GM12878 (cell line): ENCODE measurements at regions not wholly inside any gene's neighbourhood (a gene's known extent, or its start where the extent isn't known, plus 50 kb on each side); places are given as distances from the start of the nearest gene placed in this dataset.

Experiments used
- ATAC-seq: fragments of 200-7000 bp; cut with Tn5 transposase; 3 replicates; pipeline ENCODE4 v1.9.1; 2020; ENCODE audit warnings: mild to moderate bottlenecking, moderate library complexity
- BruUV-seq: library from RNA; stranded (reverse); fragments of 400-500 nt; replicated peaks from 2 replicates; lab custom pipeline; 2021; lab: Mats Ljungman, UMichigan
- CTCF ChIA-PET: fragments of 300-600 bp; sonication (Branson Sonifier 250); formaldehyde crosslinking; extraction: SDS; loops from one replicate; lab custom pipeline; 2021; ENCODE audit warnings: inconsistent platforms; lab: Yijun Ruan, JAX
- POLR2A ChIA-PET: fragments of 350-600 bp; formaldehyde crosslinking; extraction: SDS; loops from one replicate; lab custom pipeline; 2021; ENCODE audit warnings: inconsistent platforms; lab: Charles Lee
- RAD21 ChIA-PET: fragments of 300-600 bp; sonication (Branson Sonifier 250); formaldehyde crosslinking; loops from one replicate; lab custom pipeline; 2023; ENCODE audit warnings: antibody characterized with exemption; ENCODE audit not compliant: unreplicated experiment; lab: Charles Lee
- SMC1A ChIA-PET: fragments of 300-600 bp; sonication (Branson Sonifier 250); formaldehyde crosslinking; loops from one replicate; lab custom pipeline; 2023; ENCODE audit not compliant: unreplicated experiment, uncharacterized antibody; lab: Charles Lee
- DNase-seq: peaks from one replicate; pipeline ENCODE4 v3.0.0-alpha.2; 2011; ENCODE audit warnings: low read depth, low spot score
- FAIRE-seq: peaks from 3 replicates; lab custom pipeline; 2011; peaks lifted over from hg19 to GRCh38; lab: Jason Lieb, UNC
- H2AFZ ChIP-seq: 2 replicates; pipeline ENCODE4 v1.6.0; 2011; ENCODE audit warnings: low read depth, low read length, control low read depth; ENCODE audit not compliant: control insufficient read depth
- H3K27ac ChIP-seq: 2 replicates; pipeline ENCODE4 v1.5.1; 2011; ENCODE audit warnings: control low read depth; ENCODE audit not compliant: control insufficient read depth, insufficient read depth
- H3K27me3 ChIP-seq, 2 experiments: replicated peaks in 1 of 2; 2 replicates each; pipeline versions ENCODE4 v1.6.0 to v1.6.1; 2011; ENCODE audit warnings: low read length in 1 of 2; ENCODE audit not compliant: control insufficient read depth in 2 of 2, insufficient read depth in 2 of 2
- H3K36me3 ChIP-seq, 2 experiments: 2 replicates each; pipeline ENCODE4 v1.5.1; 2011; ENCODE audit warnings: low read length in 1 of 2; ENCODE audit not compliant: control insufficient read depth in 2 of 2, insufficient read depth in 2 of 2
- H3K4me1 ChIP-seq: 2 replicates; pipeline ENCODE4 v1.6.1; 2011; ENCODE audit warnings: mild to moderate bottlenecking, low read length, moderate library complexity, mixed read lengths; ENCODE audit not compliant: control insufficient read depth, insufficient read depth
- H3K4me2 ChIP-seq: 2 replicates; pipeline ENCODE4 v1.6.0; 2011; ENCODE audit warnings: control low read depth; ENCODE audit not compliant: control insufficient read depth, insufficient read depth
- H3K4me3 ChIP-seq: fragments of 200-600 bp; sonication (generic); 2 replicates; pipeline ENCODE4 v1.5.1; 2016
- H3K79me2 ChIP-seq: 2 replicates; pipeline ENCODE4 v1.6.0; 2011; ENCODE audit warnings: low read length; ENCODE audit not compliant: control insufficient read depth, insufficient read depth
- H3K9ac ChIP-seq: 2 replicates; pipeline ENCODE4 v1.8.0; 2011; ENCODE audit warnings: low read length, control low read depth, mixed read lengths; ENCODE audit not compliant: control insufficient read depth, insufficient read depth
- H3K9me3 ChIP-seq: replicated peaks from 3 replicates; pipeline ENCODE4 v1.5.1; 2011; ENCODE audit warnings: mild to moderate bottlenecking, low read length; ENCODE audit not compliant: control insufficient read depth, insufficient read depth
- H4K20me1 ChIP-seq: 2 replicates; pipeline ENCODE4 v1.6.0; 2011; ENCODE audit not compliant: control insufficient read depth, insufficient read depth
- BACH1 ChIP-seq: fragments of 450-650 bp; IDR thresholded peaks from 2 replicates; pipeline ENCODE4 v1.6.1; 2017; ENCODE audit warnings: mild to moderate bottlenecking, borderline replicate concordance
- BMI1 ChIP-seq: fragments of 450-650 bp; IDR thresholded peaks from 2 replicates; pipeline ENCODE4 v1.6.1; 2016; ENCODE audit warnings: mild to moderate bottlenecking, moderate library complexity, borderline replicate concordance
- CBFB ChIP-seq: IDR thresholded peaks from 2 replicates; pipeline ENCODE4 v1.6.1; 2016; ENCODE audit warnings: antibody characterized with exemption, low read depth
- CBX3 ChIP-seq: fragments of 200-600 bp; sonication (generic); IDR thresholded peaks from 2 replicates; pipeline ENCODE4 v1.6.1; 2016; ENCODE audit warnings: low read depth, borderline replicate concordance
- CEBPB ChIP-seq, 2 experiments: fragments of 150-350 bp in 1 of 2; IDR thresholded peaks; 2 replicates each; pipeline ENCODE4 v1.6.1; 2012 to 2014; ENCODE audit warnings: low read depth in 2 of 2, low read length in 2 of 2, borderline replicate concordance in 1 of 2, inconsistent platforms in 1 of 2
- FOXM1 ChIP-seq: IDR thresholded peaks from 2 replicates; pipeline ENCODE4 v1.6.1; 2012; ENCODE audit warnings: low read depth, mild to moderate bottlenecking, inconsistent platforms, low read length, moderate library complexity
- LARP7 ChIP-seq: fragments of 450-650 bp; IDR thresholded peaks from 2 replicates; pipeline ENCODE4 v1.6.1; 2017; ENCODE audit warnings: mild to moderate bottlenecking
- PAX5 ChIP-seq: IDR thresholded peaks from 2 replicates; pipeline ENCODE4 v1.6.1; 2011; ENCODE audit warnings: low read depth, low read length, borderline replicate concordance
- PML ChIP-seq: IDR thresholded peaks from 2 replicates; pipeline ENCODE4 v1.6.1; 2012; ENCODE audit warnings: low read length, inconsistent platforms
- SREBF1 ChIP-seq: IDR thresholded peaks from 2 replicates; pipeline ENCODE4 v1.6.1; 2012; ENCODE audit warnings: mild to moderate bottlenecking, low read length
- YY1 ChIP-seq: IDR thresholded peaks from 2 replicates; pipeline ENCODE4 v1.6.1; 2011; ENCODE audit warnings: low read depth, mild to moderate bottlenecking, low read length
- ZNF24 ChIP-seq: fragments of 450-650 bp; IDR thresholded peaks from 2 replicates; pipeline ENCODE4 v1.6.1; 2017; ENCODE audit warnings: antibody characterized with exemption, mild to moderate bottlenecking
- ZSCAN29 ChIP-seq: fragments of 450-650 bp; IDR thresholded peaks from 2 replicates; pipeline ENCODE4 v1.6.1; 2017; ENCODE audit warnings: mild to moderate bottlenecking, moderate library complexity
- WGBS: methylation state at CpG from one replicate; pipeline ENCODE4 v1.1.6; 2016; ENCODE audit warnings: low lambda C conversion rate; ENCODE audit not compliant: insufficient replicate concordance, insufficient coverage; ENCODE audit errors: missing lambda C conversion rate; 5-methylcytosine and 5-hydroxymethylcytosine counted together
- in situ Hi-C: fragments of 300-500 bp; cut with MboI; formaldehyde crosslinking; loops from 9 replicates; pipeline ENCODE4 v1.14.3; 2018; ENCODE audit warnings: mixed read lengths
- intact Hi-C: fragments of 100-400 bp; cut with micrococcal nuclease; formaldehyde crosslinking; loops from one replicate; pipeline ENCODE4 v1.14.2; 2022; ENCODE audit not compliant: unreplicated experiment
- TF ChIP-seq, protein P1 (sequence below): IDR thresholded peaks from 2 replicates; pipeline ENCODE4 v1.6.1; 2012; ENCODE audit warnings: improper control_type of control experiment, low read depth, low read length; ENCODE audit not compliant: insufficient replicate concordance

DNA sequence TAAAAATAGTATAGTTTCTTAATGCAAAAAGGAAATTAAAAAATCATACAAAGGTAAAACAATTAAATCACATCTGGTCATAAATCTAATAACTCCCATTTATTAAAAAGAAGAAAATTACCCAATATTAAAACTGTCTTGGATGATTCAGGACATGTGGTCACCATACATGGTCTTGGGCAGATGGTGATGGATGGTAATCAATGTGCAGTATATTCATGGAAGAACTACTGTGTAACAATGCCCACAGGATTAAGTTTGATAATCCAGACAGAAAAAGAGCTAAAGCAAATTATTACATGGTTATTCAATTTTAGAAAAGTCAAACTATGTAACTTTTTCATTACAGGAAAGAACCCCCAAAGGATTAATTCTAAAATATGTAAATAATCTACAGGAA lies 480.6 kb downstream of the QKI start (continued):
- TF ChIP-seq SREBF1 (no peak), PML (no peak), FOXM1 (no peak), ZNF24 (no peak), CBFB (no peak), ZSCAN29 (no peak)
- TF ChIP-seq, protein P1, sequence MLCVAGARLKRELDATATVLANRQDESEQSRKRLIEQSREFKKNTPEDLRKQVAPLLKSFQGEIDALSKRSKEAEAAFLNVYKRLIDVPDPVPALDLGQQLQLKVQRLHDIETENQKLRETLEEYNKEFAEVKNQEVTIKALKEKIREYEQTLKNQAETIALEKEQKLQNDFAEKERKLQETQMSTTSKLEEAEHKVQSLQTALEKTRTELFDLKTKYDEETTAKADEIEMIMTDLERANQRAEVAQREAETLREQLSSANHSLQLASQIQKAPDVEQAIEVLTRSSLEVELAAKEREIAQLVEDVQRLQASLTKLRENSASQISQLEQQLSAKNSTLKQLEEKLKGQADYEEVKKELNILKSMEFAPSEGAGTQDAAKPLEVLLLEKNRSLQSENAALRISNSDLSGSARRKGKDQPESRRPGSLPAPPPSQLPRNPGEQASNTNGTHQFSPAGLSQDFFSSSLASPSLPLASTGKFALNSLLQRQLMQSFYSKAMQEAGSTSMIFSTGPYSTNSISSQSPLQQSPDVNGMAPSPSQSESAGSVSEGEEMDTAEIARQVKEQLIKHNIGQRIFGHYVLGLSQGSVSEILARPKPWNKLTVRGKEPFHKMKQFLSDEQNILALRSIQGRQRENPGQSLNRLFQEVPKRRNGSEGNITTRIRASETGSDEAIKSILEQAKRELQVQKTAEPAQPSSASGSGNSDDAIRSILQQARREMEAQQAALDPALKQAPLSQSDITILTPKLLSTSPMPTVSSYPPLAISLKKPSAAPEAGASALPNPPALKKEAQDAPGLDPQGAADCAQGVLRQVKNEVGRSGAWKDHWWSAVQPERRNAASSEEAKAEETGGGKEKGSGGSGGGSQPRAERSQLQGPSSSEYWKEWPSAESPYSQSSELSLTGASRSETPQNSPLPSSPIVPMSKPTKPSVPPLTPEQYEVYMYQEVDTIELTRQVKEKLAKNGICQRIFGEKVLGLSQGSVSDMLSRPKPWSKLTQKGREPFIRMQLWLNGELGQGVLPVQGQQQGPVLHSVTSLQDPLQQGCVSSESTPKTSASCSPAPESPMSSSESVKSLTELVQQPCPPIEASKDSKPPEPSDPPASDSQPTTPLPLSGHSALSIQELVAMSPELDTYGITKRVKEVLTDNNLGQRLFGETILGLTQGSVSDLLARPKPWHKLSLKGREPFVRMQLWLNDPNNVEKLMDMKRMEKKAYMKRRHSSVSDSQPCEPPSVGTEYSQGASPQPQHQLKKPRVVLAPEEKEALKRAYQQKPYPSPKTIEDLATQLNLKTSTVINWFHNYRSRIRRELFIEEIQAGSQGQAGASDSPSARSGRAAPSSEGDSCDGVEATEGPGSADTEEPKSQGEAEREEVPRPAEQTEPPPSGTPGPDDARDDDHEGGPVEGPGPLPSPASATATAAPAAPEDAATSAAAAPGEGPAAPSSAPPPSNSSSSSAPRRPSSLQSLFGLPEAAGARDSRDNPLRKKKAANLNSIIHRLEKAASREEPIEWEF = no peak

DNA sequence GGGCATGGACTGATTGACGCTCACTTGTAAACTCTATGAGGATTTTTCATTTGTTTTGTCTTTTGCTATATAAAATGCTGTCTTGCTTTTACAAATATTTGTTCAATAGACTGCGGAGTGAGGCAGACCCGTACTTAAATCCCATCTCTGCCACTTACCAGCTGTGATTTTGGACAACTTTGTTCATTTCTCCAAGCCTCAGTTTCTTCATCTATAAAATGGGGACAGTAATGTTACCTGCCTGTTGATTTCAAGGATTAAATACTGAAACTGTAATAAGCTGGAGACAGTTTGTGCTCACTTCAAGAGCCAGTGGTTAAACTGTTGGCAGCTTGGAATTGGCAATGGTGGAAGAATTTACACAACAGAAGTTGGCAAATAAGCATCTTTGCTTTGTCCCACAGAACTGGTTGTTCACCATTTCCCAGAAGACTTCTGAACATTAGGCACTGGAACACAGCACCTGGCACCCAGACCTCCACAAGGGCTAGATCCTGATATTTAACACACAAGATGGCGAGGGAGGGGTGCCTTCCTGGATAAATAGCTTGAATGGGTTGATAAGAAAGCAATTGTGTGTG lies 479.2 kb downstream of the QKI start:
- 70% methylated on average over 4 of the region's 4 CpGs for WGBS
- DNase-seq (no peak), ATAC-seq (no peak), FAIRE-seq (no peak)
- RAD21 ChIA-PET = interaction anchor here (0.7 kb wide), 1 partner anchor 63 kb away, joined by 4 read pairs; no protein-coding TSS in a partner anchor
- H3K27ac ChIP-seq = no peak overlapping the region
- no peaks in the 10 kb centered on the region for H4K20me1 ChIP-seq
- BruUV-seq = no TSS peak
- H3K4me2 ChIP-seq = no peak overlapping the region
- intact Hi-C loops (no loop called here), in situ Hi-C loops (no loop called here)
- POLR2A ChIA-PET = no interaction called here
- H3K36me3 ChIP-seq = no peaks in the 10 kb centered on the region
- no peak overlapping the region for H3K4me3 ChIP-seq
- CTCF ChIA-PET = no interaction called here
- no peaks in the 10 kb centered on the region for H3K27me3 ChIP-seq
- H3K79me2 ChIP-seq = no peaks in the 10 kb centered on the region
- no peak overlapping the region for H3K9ac ChIP-seq
- no peak overlapping the region for H2AFZ ChIP-seq
- SMC1A ChIA-PET = no interaction called here
- H3K4me1 ChIP-seq = no peaks in the 10 kb centered on the region
- H3K9me3 ChIP-seq = no peaks in the 10 kb centered on the region
- no peak for TF ChIP-seq PAX5
- TF ChIP-seq CBX3 = no peak
- no peak for TF ChIP-seq CEBPB (IDR thresholded peaks at IDR 0.05; ENCODE audit: borderline replicate concordance in 1 of 2, low read depth in 2 of 2, low read length in 2 of 2)
- no peak for TF ChIP-seq BACH1
- TF ChIP-seq BMI1 = no peak
- TF ChIP-seq YY1 = no peak
- TF ChIP-seq LARP7 = no peak
